Esophagus mucosa (tissue), 1 donor: ENCODE measurements at regions not wholly inside any gene's neighbourhood (a gene's known extent, or its start where the extent isn't known, plus 50 kb on each side); places are given as distances from the start of the nearest gene placed in this dataset.

Experiments
- ATAC-seq: fragments of 200-7000 bp; cut with Tn5 transposase; one replicate; pipeline ENCODE4 v1.9.1; 2020
- donor health status: DM: yes; HTN: yes; CAD: no.

DNA sequence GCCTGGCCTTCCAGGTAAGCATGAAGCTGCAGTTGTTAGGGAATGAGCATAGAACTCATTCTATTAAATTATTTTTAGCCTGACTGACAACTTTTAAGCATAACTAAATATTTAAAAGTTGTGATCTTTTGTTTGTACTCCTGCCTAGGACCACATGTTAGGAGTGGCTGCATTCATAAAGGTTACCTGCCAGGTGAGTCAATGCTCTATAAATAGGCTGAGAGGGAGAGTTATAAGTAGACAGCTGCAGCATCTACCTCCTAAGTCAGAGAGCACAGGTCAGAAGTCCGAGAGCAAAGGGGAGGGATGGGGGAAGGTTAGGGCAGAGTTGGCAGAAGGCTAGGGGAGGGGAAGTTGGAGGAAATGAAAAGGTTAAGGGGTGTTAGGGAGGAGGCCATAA lies 292.4 kb upstream of the TLE4 start:
- no peak for ATAC-seq

DNA sequence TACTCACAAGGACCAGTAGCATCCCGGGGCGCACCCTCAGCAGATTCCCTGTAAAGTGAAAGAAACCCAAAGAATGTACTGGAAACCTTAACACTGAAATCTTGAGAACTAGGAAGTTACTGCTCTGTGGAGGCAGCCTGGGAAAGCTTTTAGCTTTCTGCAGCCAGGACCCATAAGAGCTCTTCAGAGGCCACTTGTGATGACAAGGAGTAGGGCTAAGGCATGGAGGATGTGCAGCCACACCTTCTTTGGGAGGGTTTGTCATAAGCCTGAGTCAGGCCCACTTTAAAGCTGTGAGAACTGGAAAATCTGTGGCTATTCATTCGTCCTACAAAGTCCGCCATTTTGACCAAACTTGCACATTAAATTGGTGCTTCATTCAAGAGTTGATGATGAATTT lies 291.1 kb upstream of the TLE4 start:
- ATAC-seq: no peak

DNA sequence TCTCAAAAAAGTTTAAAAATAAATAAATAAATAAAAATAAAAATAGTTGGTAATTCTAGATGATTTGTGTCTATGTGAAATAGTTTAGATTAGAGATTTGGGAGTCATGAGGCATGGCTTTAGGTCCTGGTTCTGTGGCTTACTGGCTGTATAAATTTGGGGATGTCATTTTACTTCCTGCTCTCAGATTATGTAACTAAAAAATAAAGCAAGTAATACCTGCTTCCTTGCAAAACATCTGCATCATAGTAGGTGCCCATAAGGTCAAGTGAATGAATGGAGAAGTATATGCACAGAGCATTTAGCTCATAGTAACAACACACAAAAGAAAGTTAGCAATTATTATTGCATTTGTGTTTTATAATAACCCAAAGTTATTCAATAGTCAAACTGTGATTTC lies 287.7 kb upstream of the TLE4 start:
- ATAC-seq: no peak

DNA sequence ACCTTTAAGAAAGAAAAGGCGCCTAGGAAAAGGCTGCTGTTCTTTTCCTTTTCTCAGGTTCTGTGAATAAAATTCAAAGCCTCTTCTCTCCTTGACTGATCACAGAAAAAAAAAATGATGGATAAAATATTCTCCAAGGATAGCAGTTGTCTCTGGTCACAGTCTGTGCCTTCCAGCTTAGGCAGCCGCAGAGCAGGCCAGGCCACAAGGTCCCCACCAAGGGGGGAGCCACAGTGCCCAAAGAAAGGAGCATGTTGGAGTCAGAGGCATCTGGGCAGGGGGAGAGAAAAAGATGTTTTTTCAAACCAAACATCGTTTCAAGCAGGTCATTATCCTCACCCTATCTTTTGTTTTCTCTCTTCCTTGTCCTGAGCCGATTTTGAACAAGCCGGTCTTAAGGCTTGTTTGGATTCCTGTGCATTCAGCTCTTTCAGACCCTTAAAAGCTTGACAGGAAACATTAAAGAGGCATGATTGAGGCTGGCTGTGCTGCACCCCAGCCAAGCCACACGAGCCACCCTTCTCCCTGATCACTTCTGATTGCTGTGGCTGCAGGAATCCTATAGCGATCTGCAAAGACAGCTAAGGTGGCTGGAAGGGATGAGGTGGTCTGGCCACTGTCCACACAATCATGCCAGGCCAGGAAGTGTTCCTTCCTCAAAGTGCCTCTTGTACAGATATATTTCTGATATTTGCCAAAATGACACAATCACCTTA lies 284.6 kb upstream of the TLE4 start:
- no peak for ATAC-seq

DNA sequence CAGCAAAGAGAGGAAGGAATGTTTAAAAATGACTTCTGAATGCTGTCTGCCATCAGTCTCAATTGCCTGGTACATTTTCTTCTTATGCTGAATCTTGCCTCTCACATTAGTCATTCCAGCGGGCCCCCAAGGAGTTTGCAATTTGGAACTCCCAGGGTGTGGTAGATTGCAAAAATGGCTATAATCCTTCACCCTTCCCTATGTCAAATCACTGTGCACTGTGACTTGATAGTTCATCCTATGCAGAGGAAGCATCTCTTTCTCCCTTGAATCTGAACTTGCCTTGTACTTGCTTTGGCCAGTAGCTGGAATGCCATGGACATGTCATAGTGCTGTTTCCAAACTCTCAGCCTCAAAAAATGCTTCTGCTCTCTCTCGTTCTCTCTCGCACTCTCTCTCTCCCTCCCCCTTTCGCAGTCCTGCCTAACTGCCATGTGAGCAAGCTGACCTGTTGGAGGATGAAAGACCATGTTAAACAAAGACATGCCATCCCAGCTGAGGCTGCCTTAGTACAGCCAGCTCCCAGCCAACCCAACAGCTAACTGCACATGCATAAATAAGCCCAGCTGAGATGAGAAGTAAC lies 284.0 kb upstream of the TLE4 start:
- ATAC-seq: no peak

DNA sequence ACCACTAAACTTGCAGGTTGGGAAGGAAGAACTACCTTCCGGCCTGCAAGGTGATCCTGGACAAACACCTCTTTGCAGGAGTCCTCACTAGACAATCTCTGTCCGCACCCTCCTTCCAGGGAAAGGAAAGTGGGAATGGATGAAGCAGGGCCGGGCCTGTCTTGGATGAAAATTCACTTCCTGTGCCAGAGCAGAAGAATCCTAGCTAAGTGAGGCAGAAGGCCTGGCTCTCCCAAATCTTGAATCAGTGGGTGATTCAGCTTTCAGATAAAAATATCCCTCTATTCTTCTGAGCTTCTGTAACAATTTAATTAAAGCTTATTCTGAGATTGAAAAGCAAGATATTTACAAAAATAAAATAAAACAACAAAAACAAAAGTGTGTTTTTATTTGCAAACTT lies 281.9 kb upstream of the TLE4 start:
- ATAC-seq: no peak

DNA sequence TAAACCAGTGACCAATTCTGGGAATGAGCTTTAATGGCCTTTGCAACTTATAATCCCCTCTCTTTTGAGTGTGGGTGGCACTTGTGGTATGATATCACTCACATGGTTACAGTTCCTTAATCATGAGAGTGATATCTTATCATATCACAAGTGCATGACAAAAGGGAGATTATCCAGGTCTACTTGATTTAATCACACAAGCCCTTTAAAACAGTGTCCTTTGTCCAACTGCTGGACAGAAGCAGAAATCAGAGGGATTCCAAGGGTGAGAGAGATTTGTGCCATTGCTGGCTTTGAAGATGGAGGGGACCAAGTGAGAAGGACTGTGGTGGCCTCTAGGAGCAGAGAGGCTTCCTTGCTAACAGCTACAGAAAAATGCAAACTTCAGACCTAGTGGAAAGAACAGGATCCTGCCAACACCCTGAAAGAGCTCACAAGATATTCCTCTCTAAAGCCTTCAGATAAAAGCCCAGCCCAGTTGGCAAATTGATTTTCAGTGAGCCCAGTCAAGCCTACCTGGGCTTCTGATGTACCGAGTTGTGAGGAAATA lies 279.0 kb upstream of the TLE4 start:
- ATAC-seq: no peak

DNA sequence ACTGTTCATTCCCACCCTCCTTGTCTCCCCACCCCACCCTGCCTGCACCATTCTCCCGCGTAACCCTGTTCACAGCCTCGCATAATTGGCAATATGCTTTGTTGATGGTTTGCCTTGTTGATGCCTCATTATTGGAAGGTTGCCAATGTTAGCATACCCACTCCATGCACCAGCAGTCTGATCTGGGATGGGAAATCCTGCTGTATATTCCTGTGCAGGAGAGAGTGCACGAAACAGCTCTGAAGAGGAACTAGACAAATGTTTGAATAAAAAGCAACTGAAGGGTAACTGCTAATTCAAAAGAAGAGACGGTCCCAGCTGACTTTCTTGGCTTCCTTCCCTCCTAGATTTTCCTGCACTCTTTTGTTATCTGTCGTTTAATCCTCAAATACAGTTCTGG lies 271.7 kb upstream of the TLE4 start:
- no peak for ATAC-seq

DNA sequence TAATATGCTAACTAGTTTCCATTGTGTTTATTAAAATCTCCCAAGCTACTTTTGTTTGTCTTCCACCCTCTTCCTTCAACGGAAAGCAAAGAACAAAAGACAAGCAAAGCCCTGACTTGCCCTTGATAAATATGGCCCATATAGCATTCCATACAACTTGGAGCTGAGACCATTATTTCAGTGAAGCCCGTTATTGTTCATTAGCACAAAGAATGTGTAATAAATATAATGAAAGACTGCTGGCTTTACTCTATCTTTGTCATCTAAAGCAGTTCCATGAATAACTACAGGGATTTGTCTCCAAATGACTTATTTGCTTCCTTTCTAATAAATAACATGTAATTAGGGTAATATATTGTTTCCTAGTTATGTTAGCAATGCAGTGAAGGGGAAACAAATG lies 270.7 kb upstream of the TLE4 start:
- no peak for ATAC-seq

DNA sequence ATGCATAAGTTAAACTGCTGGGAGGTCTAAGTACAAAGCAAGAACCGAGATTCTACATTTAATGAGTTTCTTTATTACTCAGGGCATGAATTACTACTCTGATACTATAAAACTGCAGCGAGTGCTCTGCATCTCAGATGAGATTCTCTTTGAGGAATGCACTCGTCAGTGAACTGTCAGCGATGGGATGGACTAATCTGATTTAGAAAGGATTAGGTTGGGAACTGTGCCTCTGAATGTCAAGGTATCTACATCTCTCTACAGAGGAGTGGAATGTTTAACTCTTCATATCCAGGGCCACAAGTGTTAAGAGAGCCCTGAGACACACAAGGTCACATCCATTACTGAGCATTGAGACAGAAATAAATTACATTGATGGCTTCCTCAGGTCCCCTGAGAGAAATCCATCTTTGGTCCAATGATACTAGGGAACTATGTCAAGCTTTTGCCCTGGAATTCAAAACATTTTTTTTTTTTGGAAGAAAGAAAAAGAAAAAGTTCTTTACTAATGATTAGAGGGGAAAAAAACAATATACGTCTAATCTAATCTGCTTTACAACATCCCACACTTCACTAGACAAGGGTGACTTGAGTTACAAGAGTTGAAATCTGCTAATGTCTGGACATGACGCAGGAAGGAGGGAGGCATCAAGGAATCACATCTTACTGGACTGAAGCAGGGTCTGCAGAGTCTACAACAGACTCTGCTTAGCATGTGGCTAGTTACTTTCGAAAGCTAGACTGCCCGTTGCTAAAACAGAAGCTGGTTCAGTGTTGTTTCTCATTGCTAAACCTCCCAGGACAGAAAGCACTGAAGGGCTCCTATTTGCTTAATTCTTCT lies 270.0 kb upstream of the TLE4 start:
- no peak for ATAC-seq

DNA sequence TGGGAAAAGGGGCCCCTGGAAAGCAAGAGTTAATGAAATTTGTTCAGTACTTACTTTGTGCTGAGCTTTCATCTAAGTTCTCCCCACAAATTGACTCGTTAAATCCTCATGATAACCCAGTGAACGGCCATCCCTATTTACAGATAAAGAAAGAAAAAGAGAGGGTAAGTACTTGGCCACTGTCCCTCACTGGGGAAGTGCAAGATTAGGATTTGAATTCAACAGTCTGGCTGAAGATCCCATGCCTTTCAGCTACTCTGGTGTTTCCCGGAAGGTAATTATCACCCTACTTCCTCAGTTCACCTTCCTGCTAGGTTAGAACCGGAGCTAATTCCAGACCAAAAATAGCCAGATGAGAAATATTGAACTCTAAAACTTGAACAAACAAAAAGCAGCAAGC lies 269.2 kb upstream of the TLE4 start:
- no peak for ATAC-seq

DNA sequence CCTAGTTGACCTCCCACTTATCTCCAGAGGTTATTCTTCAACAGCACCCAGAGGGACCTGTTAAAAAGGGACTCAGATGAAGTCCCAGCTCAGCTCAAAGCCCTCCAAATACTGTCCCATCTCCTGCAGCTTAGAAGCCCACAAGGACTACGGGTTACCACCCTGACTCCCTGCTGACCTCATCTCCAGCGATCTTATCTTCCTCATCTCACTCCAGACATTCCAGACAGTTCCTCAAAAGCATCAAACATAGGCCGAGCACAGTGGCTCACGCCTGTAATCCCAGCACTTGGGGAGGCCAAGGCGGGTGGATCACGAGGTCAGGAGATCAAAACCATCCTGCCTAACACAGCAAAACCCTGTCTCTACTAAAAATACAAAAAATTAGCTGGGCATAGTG lies 263.8 kb upstream of the TLE4 start:
- no peak for ATAC-seq

DNA sequence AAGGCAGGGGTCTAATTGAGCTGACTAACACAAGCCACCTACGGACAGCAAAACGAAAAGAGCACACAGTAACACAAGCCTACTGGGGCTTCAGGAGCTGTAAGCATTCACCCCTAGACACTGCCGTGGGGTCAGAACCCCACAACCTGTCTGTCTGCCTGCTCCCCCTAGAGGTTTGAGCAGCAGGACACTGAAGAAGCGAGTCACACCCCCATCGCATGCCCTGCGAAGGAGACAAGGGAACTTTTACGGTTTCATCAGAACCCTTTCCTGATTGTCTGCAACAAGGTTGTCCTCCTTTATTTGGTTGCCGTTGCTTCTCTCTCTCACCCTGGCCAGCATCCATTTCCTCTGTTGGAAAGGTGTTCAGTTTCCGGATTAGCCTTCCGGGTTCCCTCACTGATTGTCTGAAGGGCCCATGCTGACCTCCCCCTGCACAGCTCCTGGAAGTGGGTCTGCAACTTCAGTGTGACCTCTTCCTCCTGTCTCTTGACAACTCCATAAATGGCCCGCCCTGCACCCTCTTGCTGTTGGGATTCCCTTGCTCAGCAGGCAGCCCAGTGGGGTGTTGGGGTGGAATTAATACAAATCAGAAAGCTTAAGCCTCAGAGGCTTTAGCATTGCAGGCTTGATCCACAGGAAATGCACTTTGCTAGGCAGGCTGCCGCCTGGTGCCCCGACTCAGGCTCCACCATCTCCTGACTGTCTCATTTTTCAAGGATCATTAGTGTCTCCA lies 258.9 kb upstream of the TLE4 start:
- ATAC-seq: no peak

DNA sequence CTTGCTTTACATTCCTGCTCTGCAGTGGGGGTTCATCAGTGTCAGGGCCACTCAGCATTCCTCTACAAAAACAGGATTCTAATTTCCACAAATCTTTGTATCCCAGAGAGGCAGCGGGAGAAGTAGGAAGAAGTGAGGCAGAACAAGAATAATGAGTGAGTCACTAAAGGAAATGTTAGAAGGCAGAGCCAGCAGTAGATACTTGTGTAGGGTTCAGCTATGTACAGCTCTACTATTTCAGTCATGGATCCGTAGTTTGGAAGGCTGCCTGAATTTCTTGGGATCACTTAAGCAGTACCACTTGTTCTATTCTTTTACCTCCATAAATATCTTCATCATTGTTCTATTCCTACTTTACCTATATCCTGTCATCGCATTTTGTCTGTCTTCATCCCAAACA lies 246.3 kb upstream of the TLE4 start:
- ATAC-seq: no peak

DNA sequence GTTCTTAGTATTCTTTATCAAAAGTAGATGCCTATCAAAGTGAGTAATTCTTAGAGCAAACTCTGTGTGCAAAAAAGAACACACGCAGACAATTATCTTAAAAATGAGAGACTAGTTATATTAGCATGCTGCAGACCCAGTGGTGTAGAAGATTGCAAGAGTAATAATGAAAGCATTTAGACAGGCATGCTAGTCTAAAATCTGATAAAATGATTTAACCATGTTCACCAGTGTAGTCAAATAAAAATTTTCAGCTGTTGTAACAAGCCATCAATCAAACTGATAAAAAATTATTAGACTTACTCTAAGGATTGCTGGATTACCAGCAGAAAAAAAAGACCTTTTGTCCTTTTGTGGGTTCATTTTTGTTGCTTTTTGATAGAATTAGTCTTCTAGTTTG lies 241.9 kb upstream of the TLE4 start:
- no peak for ATAC-seq

DNA sequence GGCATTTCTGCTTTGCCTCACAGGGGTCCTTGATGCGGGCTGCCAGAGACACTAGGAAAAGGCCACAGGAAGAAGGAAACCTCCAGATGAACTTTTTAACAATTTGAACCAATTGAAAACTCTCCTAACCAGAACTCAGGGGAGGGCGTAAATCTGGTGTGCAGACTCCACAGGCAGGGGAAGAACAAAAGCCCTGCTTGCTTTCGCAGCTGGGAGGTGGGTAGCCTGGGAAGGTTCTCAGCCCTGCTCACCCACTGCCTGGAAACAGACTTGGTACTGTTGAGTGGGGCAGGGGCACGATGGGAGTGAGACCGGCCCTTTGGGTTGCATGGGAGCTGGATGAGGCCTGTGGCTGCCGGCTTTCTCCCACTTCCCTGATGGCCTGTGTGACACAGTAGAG lies 237.8 kb upstream of the TLE4 start:
- no peak for ATAC-seq

DNA sequence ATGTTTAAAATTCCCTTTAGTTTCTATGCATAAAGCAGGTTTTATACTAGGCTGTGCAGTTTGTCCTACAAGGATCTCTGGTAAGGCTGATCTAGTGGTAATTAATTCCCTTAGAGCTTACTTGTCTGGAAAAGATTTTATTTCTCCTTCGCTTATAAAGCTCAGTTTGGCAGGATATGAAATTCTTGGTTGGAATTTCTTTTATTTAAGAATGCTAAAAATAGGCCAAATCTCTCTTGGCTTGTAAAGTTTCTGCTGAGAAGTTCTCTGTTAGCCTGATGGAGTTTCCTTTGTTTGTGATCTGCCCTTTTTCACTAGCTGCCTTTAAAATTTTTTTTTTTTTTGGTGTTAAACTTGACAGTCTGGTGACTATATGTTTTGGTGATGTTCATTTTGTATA lies 237.1 kb upstream of the TLE4 start:
- no peak for ATAC-seq

DNA sequence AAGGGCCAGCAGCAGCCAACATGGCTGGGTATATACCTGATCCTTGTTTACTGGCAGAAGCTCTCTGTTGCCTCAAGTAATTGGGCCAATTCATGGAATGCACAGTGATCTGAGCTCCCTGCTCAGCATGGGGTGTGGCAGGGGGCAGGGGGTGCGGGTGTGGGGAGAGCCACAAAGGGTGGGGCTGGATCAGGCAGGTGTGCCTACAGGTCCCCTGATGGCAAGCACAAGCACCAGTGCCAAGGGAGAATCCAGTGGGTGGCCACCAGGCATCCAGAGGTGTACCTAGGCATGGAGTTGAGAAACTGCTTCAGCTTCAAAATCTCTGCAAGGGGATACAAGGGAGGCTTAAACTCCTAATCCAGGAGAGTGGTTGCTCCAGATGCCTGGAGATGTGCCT lies 235.8 kb upstream of the TLE4 start:
- no peak for ATAC-seq

DNA sequence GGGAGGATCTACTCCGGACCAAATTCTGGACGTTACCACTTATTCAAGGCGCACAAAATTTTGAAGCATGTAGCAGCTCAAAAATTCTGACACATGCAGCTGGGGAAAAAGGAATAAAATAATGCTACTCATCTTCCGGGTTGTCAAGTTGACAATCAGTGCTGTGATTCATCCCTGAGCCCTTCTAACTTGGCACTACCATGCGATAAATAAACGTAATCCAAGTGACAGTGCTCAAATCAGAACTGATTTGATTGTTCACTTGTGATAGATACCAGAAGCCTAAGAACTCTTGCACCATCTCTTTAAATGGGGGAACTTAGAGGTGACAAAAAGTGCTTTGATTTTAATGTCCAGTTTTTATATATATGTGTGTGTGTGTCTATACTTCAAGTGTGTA lies 230.2 kb upstream of the TLE4 start:
- ATAC-seq: no peak

DNA sequence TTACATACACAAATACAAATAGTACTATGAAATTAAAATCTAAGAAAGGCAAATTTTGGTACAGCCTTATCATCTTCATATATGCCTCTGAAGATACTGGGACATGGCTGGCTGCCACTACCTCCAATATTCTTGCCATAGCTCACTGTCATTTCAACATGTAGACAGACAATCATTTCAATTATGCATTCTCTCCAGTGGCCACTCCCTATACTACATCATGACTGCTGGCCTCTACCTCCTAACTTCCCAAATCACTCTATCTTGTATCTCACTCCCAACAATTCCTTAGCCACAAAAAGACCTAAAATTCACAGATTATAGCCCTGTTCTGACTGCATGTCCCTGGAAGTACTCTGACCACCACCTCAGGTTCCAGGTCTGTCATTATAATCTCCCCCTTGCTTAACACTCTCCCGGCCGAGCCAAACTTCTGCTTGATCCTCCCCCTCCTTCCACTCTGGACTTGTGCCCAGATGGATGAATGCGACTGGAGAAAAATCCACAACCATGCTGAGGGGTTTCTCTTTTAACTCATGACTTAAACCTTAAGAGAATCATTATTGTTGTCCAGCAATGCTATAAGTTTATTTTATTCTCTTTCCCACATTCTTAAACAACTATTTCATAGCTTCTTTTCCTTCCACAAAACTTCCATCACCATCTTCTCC lies 225.3 kb upstream of the TLE4 start:
- ATAC-seq: no peak

DNA sequence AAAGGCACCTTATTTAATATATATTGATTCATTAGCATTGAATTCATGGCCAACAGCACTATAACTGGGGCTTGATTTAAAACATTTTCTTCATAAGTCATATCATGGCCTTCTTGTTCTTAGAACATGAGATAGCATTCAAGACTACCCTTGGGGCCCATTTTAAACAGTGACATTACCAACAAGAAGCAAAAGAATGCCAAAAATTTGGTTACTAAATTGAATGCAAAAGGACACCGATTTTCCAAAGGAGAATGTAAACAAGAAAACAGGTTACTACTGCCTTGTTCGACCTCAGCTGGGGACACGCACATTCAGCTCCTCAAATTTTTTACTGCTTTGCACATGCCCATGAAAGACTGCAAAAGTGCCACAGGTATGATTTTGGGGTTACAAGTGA lies 219.4 kb upstream of the TLE4 start:
- ATAC-seq: no peak

DNA sequence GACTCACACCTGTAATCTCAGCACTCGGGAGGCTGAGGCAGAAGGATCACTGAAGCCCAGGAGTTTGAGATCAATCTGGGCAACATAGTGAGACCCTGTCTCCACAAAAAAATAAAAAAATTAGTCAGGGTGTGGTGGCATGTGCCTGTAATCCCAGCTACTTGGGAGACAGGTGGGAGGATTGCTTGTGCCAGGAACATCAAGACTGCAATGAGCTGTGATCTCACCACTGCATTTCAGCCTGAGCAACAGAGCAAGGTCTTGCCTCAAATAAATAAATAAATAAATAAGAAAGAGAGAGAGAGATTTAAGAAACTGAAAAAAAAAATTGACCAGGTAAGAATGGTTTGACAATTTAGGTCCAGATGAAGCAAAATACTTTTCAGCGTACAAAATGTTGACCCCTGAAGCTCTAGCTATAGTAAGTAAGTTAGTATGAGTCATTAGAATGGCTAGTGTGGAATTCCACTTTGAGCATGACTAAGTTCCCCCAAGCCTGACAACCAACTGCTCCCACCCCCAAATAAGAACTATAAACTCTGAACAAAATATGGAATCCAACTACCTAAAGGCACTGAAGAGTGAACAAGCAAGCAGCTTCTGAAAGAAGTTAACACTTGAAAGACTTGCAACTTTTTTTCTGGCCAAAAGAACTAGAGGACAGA lies 217.8 kb upstream of the TLE4 start:
- ATAC-seq: no peak
